GM10266 (cell line): ENCODE measurements at regions not wholly inside any gene's neighbourhood (a gene's known extent, or its start where the extent isn't known, plus 50 kb on each side); places are given as distances from the start of the nearest gene placed in this dataset.
"Not testable (repeated sequence)": the region's sequence is repeated elsewhere in the genome, so short reads cannot be mapped to it uniquely, and the experiment has no call there.

Experiments
- DNase-seq: peaks from one replicate; pipeline ENCODE4 v3.0.0; 2012; ENCODE audit errors: extremely low spot score
- TF ChIP-seq, protein P1 (sequence below): IDR thresholded peaks from 2 replicates; pipeline ENCODE4 v1.5.1; 2012; ENCODE audit warnings: mild to moderate bottlenecking, low read depth; ENCODE audit not compliant: control insufficient read depth, insufficient read depth; ENCODE audit errors: missing control alignments

- TF ChIP-seq, protein P1, sequence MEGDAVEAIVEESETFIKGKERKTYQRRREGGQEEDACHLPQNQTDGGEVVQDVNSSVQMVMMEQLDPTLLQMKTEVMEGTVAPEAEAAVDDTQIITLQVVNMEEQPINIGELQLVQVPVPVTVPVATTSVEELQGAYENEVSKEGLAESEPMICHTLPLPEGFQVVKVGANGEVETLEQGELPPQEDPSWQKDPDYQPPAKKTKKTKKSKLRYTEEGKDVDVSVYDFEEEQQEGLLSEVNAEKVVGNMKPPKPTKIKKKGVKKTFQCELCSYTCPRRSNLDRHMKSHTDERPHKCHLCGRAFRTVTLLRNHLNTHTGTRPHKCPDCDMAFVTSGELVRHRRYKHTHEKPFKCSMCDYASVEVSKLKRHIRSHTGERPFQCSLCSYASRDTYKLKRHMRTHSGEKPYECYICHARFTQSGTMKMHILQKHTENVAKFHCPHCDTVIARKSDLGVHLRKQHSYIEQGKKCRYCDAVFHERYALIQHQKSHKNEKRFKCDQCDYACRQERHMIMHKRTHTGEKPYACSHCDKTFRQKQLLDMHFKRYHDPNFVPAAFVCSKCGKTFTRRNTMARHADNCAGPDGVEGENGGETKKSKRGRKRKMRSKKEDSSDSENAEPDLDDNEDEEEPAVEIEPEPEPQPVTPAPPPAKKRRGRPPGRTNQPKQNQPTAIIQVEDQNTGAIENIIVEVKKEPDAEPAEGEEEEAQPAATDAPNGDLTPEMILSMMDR: no peak
- DNase-seq: no peak
These were observed 197.6 kb downstream of the HDGFL1 start for GRCh38 chr6:22766979-22767378.

GRCh38 chr6:22770054-22770453 lies 200.7 kb downstream of the HDGFL1 start:
- no peak for DNase-seq
- TF ChIP-seq, protein P1: no peak

GRCh38 chr6:22774129-22774528 lies 204.8 kb downstream of the HDGFL1 start:
- TF ChIP-seq, protein P1: no peak
- no peak for DNase-seq

DNA sequence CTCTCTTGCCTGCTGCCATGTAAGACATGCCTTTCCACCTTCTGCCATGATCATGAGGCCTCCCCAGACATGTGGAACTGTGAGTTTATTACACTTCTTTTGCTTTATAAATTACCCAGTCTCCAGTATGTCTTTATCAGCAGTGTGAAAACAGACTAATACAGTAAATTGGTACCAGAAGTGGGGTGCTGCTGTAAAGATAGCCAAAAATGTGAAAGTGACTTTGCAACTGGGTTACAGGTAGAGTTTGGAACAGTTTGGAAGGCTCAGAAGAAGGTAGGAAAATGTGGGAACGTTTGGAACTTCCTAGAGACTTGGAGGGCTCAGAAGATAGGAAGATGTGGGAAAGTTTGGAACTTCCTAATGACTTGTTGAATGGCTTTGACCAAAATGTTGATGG lies 209.1 kb downstream of the HDGFL1 start:
- DNase-seq: not testable (repeated sequence)

DNA sequence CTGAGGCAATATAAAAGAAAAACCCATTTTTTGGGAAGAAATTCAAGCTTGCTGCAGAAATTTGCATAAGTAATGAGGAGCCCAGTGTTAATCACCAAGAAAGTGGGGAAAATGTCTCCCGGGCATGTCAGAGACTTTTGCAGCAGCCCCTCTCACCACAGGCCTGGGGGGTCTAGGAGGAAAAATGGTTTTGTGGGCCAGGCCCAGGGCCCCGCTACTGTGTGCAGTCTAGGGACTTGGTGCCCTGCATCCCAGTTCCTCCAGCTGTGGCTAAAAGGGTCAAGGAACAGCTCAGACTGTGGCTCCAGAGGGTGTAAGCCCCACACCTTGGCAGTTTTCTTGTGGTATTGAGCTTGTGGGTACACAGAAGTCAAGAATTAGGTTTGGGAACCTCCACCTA lies 209.7 kb downstream of the HDGFL1 start:
- no peak for DNase-seq
- TF ChIP-seq, protein P1: no peak

- no peak for DNase-seq
- TF ChIP-seq, protein P1: no peak
These were observed 214.6 kb downstream of the HDGFL1 start for GRCh38 chr6:22783931-22784330.

DNA sequence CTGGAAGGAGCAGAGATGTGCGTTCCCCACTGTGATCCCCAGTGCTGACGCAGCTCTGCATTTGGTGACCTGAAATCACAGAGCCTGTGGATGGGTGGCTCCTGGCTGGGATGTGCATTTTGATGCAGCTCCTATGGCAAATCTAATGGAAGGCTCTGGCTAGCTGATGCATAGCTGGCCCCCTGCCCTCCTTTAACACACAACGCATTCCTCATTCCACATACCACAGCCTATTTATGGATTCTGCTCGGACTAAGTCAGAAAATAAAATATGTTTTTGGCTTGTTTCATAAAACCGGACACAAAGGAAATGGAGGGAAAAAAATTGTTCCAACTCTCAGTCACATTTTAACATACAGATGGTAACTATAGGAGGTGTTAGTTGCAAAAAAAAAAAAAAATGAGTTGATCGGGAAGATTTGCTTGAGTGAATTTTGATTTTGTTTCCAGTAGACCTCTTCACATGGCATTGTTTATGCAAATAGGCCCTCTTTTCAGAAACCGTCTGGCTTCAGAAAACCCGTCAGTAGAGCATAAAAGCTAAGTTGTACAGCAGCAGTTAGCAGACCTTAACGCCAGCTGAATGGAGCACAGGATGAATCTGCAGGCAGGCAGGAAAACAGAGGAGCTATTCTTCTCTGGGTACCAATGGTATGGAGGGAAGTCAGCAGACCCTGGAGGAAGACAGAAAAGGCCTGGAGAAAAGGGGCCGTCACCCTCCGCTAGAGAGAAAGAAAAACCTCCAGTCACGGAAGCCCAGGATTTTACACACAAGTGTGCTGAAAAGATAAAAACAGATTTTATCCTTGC lies 215.4 kb downstream of the HDGFL1 start:
- TF ChIP-seq, protein P1: no peak
- DNase-seq: no peak
